Right ventricle myocardium superior (tissue), 1 donor: ENCODE measurements at regions not wholly inside any gene's neighbourhood (a gene's known extent, or its start where the extent isn't known, plus 50 kb on each side); places are given as distances from the start of the nearest gene placed in this dataset.

Source experiments
- ATAC-seq: fragments of 200-7000 bp; cut with Tn5 transposase; one replicate; pipeline ENCODE4 v1.9.1; 2020; ENCODE audit warnings: mild to moderate bottlenecking; ENCODE audit not compliant: poor library complexity
- DNase-seq: peaks from one replicate; pipeline ENCODE4 v3.0.0-alpha.2; 2020
- intact Hi-C: fragments of 100-400 bp; cut with DNase I; formaldehyde crosslinking; loops from one replicate; pipeline ENCODE4 v1.11.2; 2022
- donor health status: DM: no; HTN: yes; CAD: no; lungs with severe emphysema.

- DNase-seq (no peak), ATAC-seq (peak; percentile 10)
- intact Hi-C loops, result no loop called here
These were observed 393.4 kb upstream of the NR2F2 start for GRCh38 chr15:95937128-95937528.

- ATAC-seq, result no peak
- no peak for DNase-seq
- intact Hi-C loops, result no loop called here
These were observed 390.0 kb upstream of the NR2F2 start for GRCh38 chr15:95940431-95940985.

- DNase-seq (no peak), ATAC-seq (no peak)
- intact Hi-C loops, result no loop called here
These were observed 386.3 kb upstream of the NR2F2 start for GRCh38 chr15:95944193-95944592.

DNA sequence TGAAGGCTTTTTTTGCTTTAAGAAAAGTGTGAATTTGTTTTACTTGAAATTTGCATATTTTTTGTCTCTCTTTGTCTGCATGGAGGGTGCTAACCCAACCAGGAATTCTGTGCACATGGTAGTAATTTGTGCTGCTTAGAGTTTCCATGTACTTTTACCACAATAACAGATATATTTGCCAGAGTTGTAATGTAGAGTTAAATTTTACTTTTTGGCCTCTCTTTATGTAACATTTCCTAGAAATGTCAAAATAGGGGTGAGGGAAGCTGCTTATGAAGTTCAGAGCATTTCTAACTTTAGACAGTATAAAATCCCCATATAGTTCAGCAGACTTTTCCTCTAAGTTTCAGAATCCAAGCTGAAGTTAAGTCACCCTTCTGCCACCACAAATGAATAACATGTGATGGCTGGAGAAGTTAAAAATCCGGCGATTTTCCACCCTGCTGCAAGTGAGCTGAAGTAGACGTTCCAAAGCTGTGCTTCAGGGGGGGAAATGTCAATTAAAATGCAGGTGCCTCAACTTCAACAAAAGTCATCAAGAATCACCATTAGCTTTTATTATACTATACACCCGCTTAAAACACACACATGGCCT lies 385.7 kb upstream of the NR2F2 start:
- intact Hi-C loops, result no loop called here
- ATAC-seq, result no peak
- DNase-seq, result no peak

GRCh38 chr15:95946241-95946640 lies 384.3 kb upstream of the NR2F2 start:
- DNase-seq (no peak), ATAC-seq (no peak)
- intact Hi-C loops, result no loop called here

DNA sequence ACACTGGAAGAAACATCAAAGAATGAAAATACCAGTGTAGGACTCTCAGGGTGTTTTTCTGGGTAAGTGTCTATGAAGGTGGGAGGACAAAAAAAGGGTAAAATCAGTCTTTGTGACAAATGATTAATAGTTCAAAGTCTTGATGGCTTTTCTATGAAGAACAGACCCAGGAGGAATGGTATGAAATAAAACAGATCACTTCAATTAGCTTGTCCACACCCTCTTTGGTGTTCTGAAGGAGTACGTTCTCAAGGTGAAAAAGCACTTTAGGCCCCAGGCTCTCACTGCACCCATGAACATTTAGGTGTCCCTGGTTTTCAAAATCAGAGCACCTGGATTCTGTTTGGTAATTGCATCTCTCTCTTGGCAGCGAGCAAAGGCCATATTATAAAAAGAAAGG lies 383.6 kb upstream of the NR2F2 start:
- DNase-seq (no peak), ATAC-seq (no peak)
- intact Hi-C loops, result no loop called here

- ATAC-seq (no peak), DNase-seq (no peak)
- intact Hi-C loops, result no loop called here
These were observed 382.1 kb upstream of the NR2F2 start for GRCh38 chr15:95948411-95948810.

- intact Hi-C loops, result no loop called here
- DNase-seq (no peak), ATAC-seq (no peak)
These were observed 377.5 kb upstream of the NR2F2 start for GRCh38 chr15:95953032-95953431.

- ATAC-seq, result no peak
These were observed 372.6 kb upstream of the NR2F2 start for GRCh38 chr15:95957861-95958260.

GRCh38 chr15:95958382-95958781 lies 372.1 kb upstream of the NR2F2 start:
- DNase-seq (no peak), ATAC-seq (no peak)
- intact Hi-C loops, result no loop called here

More at GRCh38 chr15:95957861-95958260, 372.6 kb upstream of the NR2F2 start:
- intact Hi-C loops, result no loop called here
- DNase-seq, result no peak

- intact Hi-C loops, result no loop called here
- ATAC-seq (no peak), DNase-seq (no peak)
These were observed 361.6 kb upstream of the NR2F2 start for GRCh38 chr15:95968856-95969255.

GRCh38 chr15:95970326-95970725 lies 360.2 kb upstream of the NR2F2 start:
- ATAC-seq, result no peak
- intact Hi-C loops, result no loop called here
- DNase-seq, result no peak

DNA sequence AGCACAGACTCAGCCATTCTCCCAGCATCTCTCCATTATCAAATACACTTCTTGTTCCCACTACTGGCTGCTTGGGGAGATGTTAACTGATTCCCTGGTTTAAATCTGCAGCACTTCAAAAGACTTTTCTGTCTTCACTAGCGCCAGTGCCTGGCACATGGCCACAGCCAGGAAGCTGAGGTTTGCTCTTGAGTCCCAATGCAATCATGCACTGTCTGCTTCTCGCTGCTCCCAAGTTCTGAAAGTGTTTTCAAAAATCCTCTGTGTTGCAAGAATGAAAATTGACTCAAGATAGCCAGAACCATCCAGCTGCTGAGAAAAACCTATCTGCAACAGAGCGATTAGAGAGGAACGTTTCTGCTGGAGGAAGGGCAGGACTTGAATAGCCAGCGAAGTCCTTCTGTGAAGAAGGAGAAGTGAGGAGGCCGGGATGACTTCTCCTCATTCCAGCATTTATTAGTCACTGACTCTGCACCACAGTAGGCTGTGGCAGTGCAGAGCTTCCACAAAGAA lies 358.4 kb upstream of the NR2F2 start:
- peak; percentile 50 for DNase-seq
- intact Hi-C loops, result no loop called here
- ATAC-seq, result peak; percentile 25

- DNase-seq (no peak), ATAC-seq (no peak)
- intact Hi-C loops, result no loop called here
These were observed 357.7 kb upstream of the NR2F2 start for GRCh38 chr15:95972812-95973211.

DNA sequence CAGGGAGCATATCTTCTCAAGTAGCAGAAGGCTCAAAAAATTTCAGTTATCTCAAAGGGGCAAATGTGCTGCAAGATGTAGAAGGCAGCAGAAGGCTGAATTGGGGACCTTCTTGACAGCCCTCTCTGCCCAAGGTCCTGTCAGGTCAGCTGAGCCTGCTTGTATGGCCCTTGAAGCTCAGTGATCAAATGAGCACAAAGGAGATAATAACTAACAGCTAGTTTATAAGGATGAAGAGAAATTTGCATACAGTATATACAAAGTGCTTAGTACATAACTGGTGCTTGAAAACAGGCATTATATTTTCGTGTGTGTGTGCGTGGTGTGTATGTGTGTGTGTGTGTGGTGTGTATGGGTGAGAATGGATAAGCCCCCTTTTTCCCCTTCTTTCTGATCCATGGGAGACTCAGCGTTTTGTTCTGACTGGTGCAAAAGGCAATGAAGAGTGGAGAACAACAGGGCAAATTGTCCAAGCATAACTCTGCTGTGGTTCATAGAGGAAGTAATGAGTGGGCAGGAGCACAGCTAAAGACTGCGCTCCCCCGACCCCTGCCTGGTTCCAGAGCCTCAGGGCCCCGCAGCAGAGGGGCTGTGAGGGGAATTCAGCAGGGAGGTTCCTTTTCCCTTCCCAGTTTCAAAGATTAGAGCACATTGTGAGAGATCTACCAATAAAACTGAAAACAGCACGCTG lies 356.8 kb upstream of the NR2F2 start:
- ATAC-seq (no peak), DNase-seq (no peak)
- intact Hi-C loops, result no loop called here

DNA sequence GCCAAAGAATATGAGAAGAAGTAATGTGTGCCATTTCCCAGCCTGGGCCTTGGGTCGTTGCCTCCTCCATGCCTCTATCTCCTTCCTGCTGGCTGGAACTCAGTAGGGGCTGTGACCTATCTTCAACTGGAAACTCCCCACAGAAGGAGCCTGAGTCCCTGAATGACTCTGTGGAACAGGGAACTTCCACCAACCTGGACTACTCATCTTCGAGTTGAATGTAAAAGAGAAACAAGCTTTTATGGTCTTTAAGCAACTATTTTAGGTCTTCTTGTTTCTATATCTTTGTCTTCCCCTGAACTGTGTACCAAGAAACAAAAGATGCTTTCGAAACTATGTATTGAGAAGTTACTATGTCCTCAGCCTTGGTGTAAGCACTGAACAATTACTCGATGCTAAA lies 355.3 kb upstream of the NR2F2 start:
- DNase-seq (no peak), ATAC-seq (no peak)
- intact Hi-C loops, result no loop called here

GRCh38 chr15:95979286-95979685 lies 351.2 kb upstream of the NR2F2 start:
- intact Hi-C loops, result no loop called here
- DNase-seq, result no peak

DNA sequence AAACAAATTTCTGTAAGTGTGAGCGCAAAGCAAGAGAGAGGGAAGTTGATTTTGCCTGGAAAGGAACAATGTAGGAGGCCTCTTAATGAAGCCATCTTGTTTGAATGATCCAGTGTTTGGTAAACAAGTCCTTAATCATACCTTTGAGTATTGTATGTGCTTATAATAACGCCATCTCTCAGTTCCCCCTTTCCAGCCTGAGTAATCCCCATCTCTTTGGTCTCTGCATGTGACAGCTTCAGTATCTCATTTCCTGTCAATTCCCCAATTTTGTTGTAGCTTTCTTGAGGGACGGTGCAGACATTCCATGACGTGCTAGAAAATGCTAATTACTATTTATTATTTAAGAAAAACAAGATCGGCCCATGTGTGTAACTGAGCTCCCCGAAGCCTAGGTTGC lies 349.3 kb upstream of the NR2F2 start:
- intact Hi-C loops, result no loop called here
- ATAC-seq, result no peak
- no peak for DNase-seq

More at GRCh38 chr15:95979286-95979685, 351.2 kb upstream of the NR2F2 start:
- no peak for ATAC-seq

GRCh38 chr15:95987299-95987698 lies 343.2 kb upstream of the NR2F2 start:
- intact Hi-C loops, result no loop called here
- no peak for DNase-seq

DNA sequence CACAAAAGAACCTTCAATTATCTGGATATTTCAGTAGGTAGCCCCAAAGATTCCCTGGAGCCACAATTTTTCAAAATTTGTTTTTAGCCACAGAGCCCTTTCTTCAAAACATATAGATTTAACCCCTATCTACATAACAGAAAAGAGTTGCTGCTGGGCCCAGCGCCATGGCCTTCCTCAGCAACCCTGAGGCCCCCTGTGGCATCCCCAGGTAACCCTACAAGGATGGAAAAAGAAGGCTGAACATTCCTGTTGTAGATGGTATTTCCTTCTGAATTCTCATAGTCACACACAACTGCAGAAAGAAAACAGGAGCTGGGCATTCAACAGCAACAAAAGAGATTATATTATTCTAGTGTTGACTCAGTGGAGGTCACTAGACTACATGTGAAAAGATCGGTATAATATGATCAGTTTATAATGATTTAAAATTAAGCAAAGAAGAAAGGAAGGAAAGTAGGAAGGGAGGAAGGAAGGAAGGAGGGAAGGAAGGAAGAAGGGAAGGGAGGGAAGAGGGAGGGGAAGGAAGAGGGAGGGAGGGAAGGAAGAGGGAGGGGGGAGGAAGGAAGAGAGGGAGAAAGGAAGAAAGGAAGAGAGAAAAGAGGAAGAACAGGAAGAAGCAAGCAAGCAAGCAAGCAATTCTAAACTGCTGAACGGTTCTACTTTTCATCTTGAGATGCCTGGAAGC lies 342.5 kb upstream of the NR2F2 start:
- intact Hi-C loops, result no loop called here
- ATAC-seq (no peak), DNase-seq (no peak)

More at GRCh38 chr15:95987299-95987698, 343.2 kb upstream of the NR2F2 start:
- no peak for ATAC-seq
